CD4-positive, alpha-beta T cell (primary cell): ENCODE measurements at regions not wholly inside any gene's neighbourhood (a gene's known extent, or its start where the extent isn't known, plus 50 kb on each side); places are given as distances from the start of the nearest gene placed in this dataset.

ENCODE experiments used
- ATAC-seq: fragments of 200-7000 bp; cut with Tn5 transposase; one replicate; pipeline ENCODE4 v1.10.0; 2022; ENCODE audit warnings: mild to moderate bottlenecking; ENCODE audit not compliant: poor library complexity
- CTCF ChIA-PET: fragments of 350-600 bp; sonication (Branson Sonifier 250); formaldehyde crosslinking; loops from one replicate; lab custom pipeline; 2021; ENCODE audit warnings: antibody characterized with exemption, inconsistent platforms; lab: Charles Lee
- POLR2A ChIA-PET: fragments of 350-600 bp; sonication (Branson Sonifier 250); formaldehyde crosslinking; loops from one replicate; lab custom pipeline; 2021; ENCODE audit warnings: antibody characterized with exemption, inconsistent platforms; lab: Charles Lee
- DNase-seq, 14 experiments: peaks; one replicate each; pipeline ENCODE4 v3.0.0-alpha.2; 2013 to 2020; ENCODE audit warnings: mixed read lengths in 2 of 14
- H3K27ac ChIP-seq, 2 donors: one replicate each; pipeline versions ENCODE4 v1.5.1 to v1.7.0; 2013; ENCODE audit warnings: low read length in 2 of 2, low read depth in 1 of 2, mild to moderate bottlenecking in 1 of 2
- H3K27me3 ChIP-seq, 2 experiments: 1 replicate in 1 of 2; 2 replicates in 1 of 2; pipeline versions ENCODE4 v1.6.1 to v1.7.0; 2013; ENCODE audit warnings: low read length in 2 of 2, control low read depth in 1 of 2, mild to moderate bottlenecking in 1 of 2, moderate library complexity in 1 of 2; ENCODE audit not compliant: insufficient read depth in 2 of 2, control insufficient read depth in 1 of 2
- H3K36me3 ChIP-seq: one replicate; pipeline ENCODE4 v1.6.1; 2013; ENCODE audit warnings: low read length, control low read depth; ENCODE audit not compliant: insufficient read depth
- H3K4me1 ChIP-seq: one replicate; pipeline ENCODE4 v1.6.1; 2013; ENCODE audit warnings: low read length, control low read depth; ENCODE audit not compliant: insufficient read depth
- H3K4me3 ChIP-seq: one replicate; pipeline ENCODE4 v1.5.1; 2013; ENCODE audit warnings: mild to moderate bottlenecking, low read length, moderate library complexity
- H3K9me3 ChIP-seq, 2 experiments: 1 replicate in 1 of 2; 2 replicates in 1 of 2; pipeline versions ENCODE4 v1.6.1 to v1.7.0; 2013; ENCODE audit warnings: low read length in 2 of 2, mild to moderate bottlenecking in 2 of 2, control low read depth in 1 of 2, moderate library complexity in 1 of 2; ENCODE audit not compliant: control insufficient read depth in 1 of 2, insufficient read depth in 1 of 2
- H3K27ac Mint-ChIP-seq: one replicate; pipeline ENCODE4 v1.8.0; 2020; ENCODE audit warnings: mixed read lengths
- H3K27me3 Mint-ChIP-seq: one replicate; pipeline ENCODE4 v1.8.0; 2021; ENCODE audit warnings: mixed read lengths
- H3K36me3 Mint-ChIP-seq: one replicate; pipeline ENCODE4 v1.8.0; 2021; ENCODE audit warnings: low read depth, mixed read lengths
- H3K4me1 Mint-ChIP-seq: one replicate; pipeline ENCODE4 v1.8.0; 2021; ENCODE audit warnings: low read depth, mixed read lengths
- H3K4me3 Mint-ChIP-seq: one replicate; pipeline ENCODE4 v1.8.0; 2020; ENCODE audit warnings: mild to moderate bottlenecking, mixed read lengths
- H3K9me3 Mint-ChIP-seq: one replicate; pipeline ENCODE4 v1.8.0; 2020; ENCODE audit warnings: mixed read lengths
- CTCF ChIP-seq: fragments of 200-600 bp; IDR thresholded peaks from one replicate; pipeline ENCODE4 v1.8.0; 2022; ENCODE audit warnings: antibody characterized with exemption, mild to moderate bottlenecking
- intact Hi-C, 2 experiments: fragments of 100-400 bp; cut with DNase I in 1 of 2; cut with micrococcal nuclease in 1 of 2; formaldehyde crosslinking; loops; one replicate each; pipeline versions ENCODE4 v1.15.1 to v1.9.0; 2023 to 2025; cut with DNase I, micrococcal nuclease

GRCh38 chr4:170391066-170391740 is 301.4 kb upstream of the AADAT start:
- ChIA-PET CTCF (no interaction called here), POLR2A (no interaction called here)
- peaks cover 2% of the 10 kb centered on the region for H3K9me3 Mint-ChIP-seq
- H3K27me3 Mint-ChIP-seq: no peaks in the 10 kb centered on the region
- Histone ChIP-seq H3K27me3 (no peaks in the 10 kb centered on the region), H3K9me3 (no peaks in the 10 kb centered on the region), H3K4me3 (no peak overlapping the region), H3K36me3 (no peaks in the 10 kb centered on the region), H3K4me1 (no peaks in the 10 kb centered on the region), H3K27ac (no peak overlapping the region)
- no peak for TF ChIP-seq CTCF
- DNase-seq (no peak), ATAC-seq (no peak)
- intact Hi-C loops: no loop called here
- H3K27ac Mint-ChIP-seq: no peak overlapping the region
- no peaks in the 10 kb centered on the region for H3K4me1 Mint-ChIP-seq
- no peak overlapping the region for H3K4me3 Mint-ChIP-seq
- H3K36me3 Mint-ChIP-seq: no peaks in the 10 kb centered on the region

GRCh38 chr4:170389411-170389810 is 299.7 kb upstream of the AADAT start:
- H3K4me3 Mint-ChIP-seq: no peak overlapping the region
- peaks cover 4% of the 10 kb centered on the region for H3K9me3 Mint-ChIP-seq
- H3K27ac Mint-ChIP-seq: no peak overlapping the region
- intact Hi-C loops: no loop called here
- CTCF ChIA-PET: no interaction called here
- peaks cover 0 to 4% of the 10 kb centered on the region in 2 experiments for H3K9me3 ChIP-seq
- no peaks in the 10 kb centered on the region for H3K27me3 Mint-ChIP-seq
- H3K4me1 ChIP-seq: no peaks in the 10 kb centered on the region
- H3K27ac ChIP-seq: no peak overlapping the region
- H3K36me3 ChIP-seq: no peaks in the 10 kb centered on the region
- H3K4me3 ChIP-seq: no peak overlapping the region
- POLR2A ChIA-PET: no interaction called here
- TF ChIP-seq CTCF: no peak
- DNase-seq (no peak), ATAC-seq (no peak)
- H3K27me3 ChIP-seq: no peaks in the 10 kb centered on the region
- no peaks in the 10 kb centered on the region for H3K4me1 Mint-ChIP-seq
- H3K36me3 Mint-ChIP-seq: no peaks in the 10 kb centered on the region

GRCh38 chr4:170388255-170388654 is 298.5 kb upstream of the AADAT start:
- H3K4me1 ChIP-seq: no peaks in the 10 kb centered on the region
- ATAC-seq: no peak
- CTCF ChIA-PET: no interaction called here
- Mint-ChIP-seq H3K4me1 (no peaks in the 10 kb centered on the region), H3K27ac (no peak overlapping the region), H3K4me3 (no peak overlapping the region), H3K36me3 (no peaks in the 10 kb centered on the region), H3K27me3 (no peaks in the 10 kb centered on the region), H3K9me3 (peaks cover 8% of the 10 kb centered on the region)
- DNase-seq: no peak
- no peak overlapping the region for H3K27ac ChIP-seq
- no peak for TF ChIP-seq CTCF
- no peaks in the 10 kb centered on the region for H3K27me3 ChIP-seq
- no peak overlapping the region for H3K4me3 ChIP-seq
- POLR2A ChIA-PET: no interaction called here
- intact Hi-C loops: no loop called here
- no peaks in the 10 kb centered on the region for H3K36me3 ChIP-seq
- H3K9me3 ChIP-seq: peaks cover 0 to 4% of the 10 kb centered on the region in 2 experiments
